ENCODE measurements at regions not wholly inside any gene's neighbourhood (a gene's known extent, or its start where the extent isn't known, plus 50 kb on each side); places are given as distances from the start of the nearest gene placed in this dataset.

GRCh38 chr4:132383571-132384199 is 765.4 kb upstream of the PCDH10 start:
- Histone ChIP-seq H3K4me1 (no peaks in the 10 kb centered on the region), H3K36me3 (no peaks in the 10 kb centered on the region), H3K27ac (no peak overlapping the region), H3K27me3 (no peaks in the 10 kb centered on the region), H3K9me3 (no peaks in the 10 kb centered on the region), H3K4me3 (no peak overlapping the region)
- no peak for DNase-seq (ENCODE audit: low spot score in 2 of 2)
- no peak for TF ChIP-seq POLR2A (IDR thresholded peaks at IDR 0.05)
- no peak for TF ChIP-seq POLR2AphosphoS5 (IDR thresholded peaks at IDR 0.05)
- TF ChIP-seq, protein P1, sequence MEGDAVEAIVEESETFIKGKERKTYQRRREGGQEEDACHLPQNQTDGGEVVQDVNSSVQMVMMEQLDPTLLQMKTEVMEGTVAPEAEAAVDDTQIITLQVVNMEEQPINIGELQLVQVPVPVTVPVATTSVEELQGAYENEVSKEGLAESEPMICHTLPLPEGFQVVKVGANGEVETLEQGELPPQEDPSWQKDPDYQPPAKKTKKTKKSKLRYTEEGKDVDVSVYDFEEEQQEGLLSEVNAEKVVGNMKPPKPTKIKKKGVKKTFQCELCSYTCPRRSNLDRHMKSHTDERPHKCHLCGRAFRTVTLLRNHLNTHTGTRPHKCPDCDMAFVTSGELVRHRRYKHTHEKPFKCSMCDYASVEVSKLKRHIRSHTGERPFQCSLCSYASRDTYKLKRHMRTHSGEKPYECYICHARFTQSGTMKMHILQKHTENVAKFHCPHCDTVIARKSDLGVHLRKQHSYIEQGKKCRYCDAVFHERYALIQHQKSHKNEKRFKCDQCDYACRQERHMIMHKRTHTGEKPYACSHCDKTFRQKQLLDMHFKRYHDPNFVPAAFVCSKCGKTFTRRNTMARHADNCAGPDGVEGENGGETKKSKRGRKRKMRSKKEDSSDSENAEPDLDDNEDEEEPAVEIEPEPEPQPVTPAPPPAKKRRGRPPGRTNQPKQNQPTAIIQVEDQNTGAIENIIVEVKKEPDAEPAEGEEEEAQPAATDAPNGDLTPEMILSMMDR (IDR thresholded peaks at IDR 0.05): no peak
- intact Hi-C loops (cut with DNase I; ENCODE audit: low total_unique reads): no loop called here

- intact Hi-C loops (cut with DNase I; ENCODE audit: low total_unique reads): no loop called here
- Histone ChIP-seq H3K36me3 (no peaks in the 10 kb centered on the region), H3K27me3 (no peaks in the 10 kb centered on the region), H3K9me3 (no peaks in the 10 kb centered on the region), H3K27ac (no peak overlapping the region), H3K4me1 (no peaks in the 10 kb centered on the region), H3K4me3 (no peak overlapping the region)
- no peak for DNase-seq (ENCODE audit: low spot score in 2 of 2)
- TF ChIP-seq, protein P1 (IDR thresholded peaks at IDR 0.05): no peak
- TF ChIP-seq POLR2A (IDR thresholded peaks at IDR 0.05) (no peak), POLR2AphosphoS5 (IDR thresholded peaks at IDR 0.05) (no peak)
Measured at GRCh38 chr4:132384709-132385108, 764.4 kb upstream of the PCDH10 start.

DNA sequence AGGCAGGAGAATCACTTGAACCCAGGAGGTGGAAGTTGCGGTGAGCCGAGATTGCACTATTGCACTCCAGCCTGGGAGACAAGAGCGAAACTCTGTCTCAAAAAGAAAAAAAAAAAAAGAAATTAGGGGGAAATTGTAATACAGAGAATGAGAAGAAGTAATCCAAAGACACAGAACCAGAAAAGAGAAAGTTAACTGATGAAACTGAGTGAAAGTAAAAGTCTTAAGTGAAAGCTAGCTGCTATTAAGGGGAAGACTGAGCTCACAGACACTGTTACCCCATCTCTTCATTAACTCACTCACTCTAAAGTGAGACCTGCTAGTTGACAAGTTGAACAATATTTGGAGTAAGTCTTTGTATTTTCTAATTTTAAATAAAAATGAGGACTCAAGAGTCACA is 763.0 kb upstream of the PCDH10 start:
- Histone ChIP-seq H3K36me3 (no peaks in the 10 kb centered on the region), H3K27me3 (no peaks in the 10 kb centered on the region), H3K4me3 (no peak overlapping the region), H3K4me1 (no peaks in the 10 kb centered on the region), H3K27ac (no peak overlapping the region), H3K9me3 (no peaks in the 10 kb centered on the region)
- intact Hi-C loops (cut with DNase I; ENCODE audit: low total_unique reads): no loop called here
- no peak for DNase-seq (ENCODE audit: low spot score in 2 of 2)
- TF ChIP-seq, protein P1 (IDR thresholded peaks at IDR 0.05): no peak
- no peak for TF ChIP-seq POLR2AphosphoS5 (IDR thresholded peaks at IDR 0.05)
- no peak for TF ChIP-seq POLR2A (IDR thresholded peaks at IDR 0.05)

DNA sequence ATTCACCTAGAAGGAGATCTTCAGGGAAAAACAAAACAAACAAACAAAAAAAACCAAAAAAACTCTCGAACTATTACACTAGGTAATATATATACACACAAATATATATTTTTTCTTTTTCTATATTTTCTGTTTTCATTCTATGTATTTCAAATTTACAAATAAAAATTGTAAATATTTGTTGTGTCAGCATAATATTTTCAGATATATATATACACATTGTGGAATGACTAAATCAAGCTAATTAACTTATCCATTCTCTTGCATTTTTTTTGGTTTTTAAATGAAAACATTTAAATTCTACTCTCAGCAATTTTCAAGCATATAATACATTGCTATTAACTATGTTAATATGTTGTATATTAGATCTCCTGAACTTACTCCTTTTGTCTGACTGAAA is 762.0 kb upstream of the PCDH10 start:
- Histone ChIP-seq H3K4me1 (no peaks in the 10 kb centered on the region), H3K4me3 (no peak overlapping the region), H3K9me3 (no peaks in the 10 kb centered on the region), H3K27me3 (no peaks in the 10 kb centered on the region), H3K36me3 (no peaks in the 10 kb centered on the region), H3K27ac (no peak overlapping the region)
- no peak for DNase-seq (ENCODE audit: low spot score in 2 of 2)
- TF ChIP-seq, protein P1 (IDR thresholded peaks at IDR 0.05): no peak
- TF ChIP-seq POLR2AphosphoS5 (IDR thresholded peaks at IDR 0.05) (no peak), POLR2A (IDR thresholded peaks at IDR 0.05) (no peak)
- intact Hi-C loops (cut with DNase I; ENCODE audit: low total_unique reads): no loop called here

GRCh38 chr4:132395561-132395960 is 753.5 kb upstream of the PCDH10 start:
- H3K36me3 ChIP-seq: no peaks in the 10 kb centered on the region
- intact Hi-C loops (cut with DNase I; ENCODE audit: low total_unique reads): no loop called here
- no peak for DNase-seq (ENCODE audit: low spot score in 2 of 2)
- H3K9me3 ChIP-seq: no peaks in the 10 kb centered on the region
- H3K27ac ChIP-seq: no peak overlapping the region
- no peak overlapping the region for H3K4me3 ChIP-seq
- TF ChIP-seq POLR2A (IDR thresholded peaks at IDR 0.05) (no peak), POLR2AphosphoS5 (IDR thresholded peaks at IDR 0.05) (no peak)
- TF ChIP-seq, protein P1 (IDR thresholded peaks at IDR 0.05): no peak
- H3K4me1 ChIP-seq: no peaks in the 10 kb centered on the region
- no peaks in the 10 kb centered on the region for H3K27me3 ChIP-seq

All from breast epithelium (tissue), 4 donors.